VCaP (cell line): ENCODE measurements at regions not wholly inside any gene's neighbourhood (a gene's known extent, or its start where the extent isn't known, plus 50 kb on each side); places are given as distances from the start of the nearest gene placed in this dataset.

Source experiments
- H3K27ac ChIP-seq: fragments of 450-650 bp; 2 replicates; pipeline ENCODE4 v1.5.1; 2017
- TF ChIP-seq, protein P1 (sequence below): fragments of 450-650 bp; conservative IDR thresholded peaks from 2 replicates; pipeline ENCODE4 v1.5.1; 2017; ENCODE audit warnings: mild to moderate bottlenecking, moderate library complexity

DNA sequence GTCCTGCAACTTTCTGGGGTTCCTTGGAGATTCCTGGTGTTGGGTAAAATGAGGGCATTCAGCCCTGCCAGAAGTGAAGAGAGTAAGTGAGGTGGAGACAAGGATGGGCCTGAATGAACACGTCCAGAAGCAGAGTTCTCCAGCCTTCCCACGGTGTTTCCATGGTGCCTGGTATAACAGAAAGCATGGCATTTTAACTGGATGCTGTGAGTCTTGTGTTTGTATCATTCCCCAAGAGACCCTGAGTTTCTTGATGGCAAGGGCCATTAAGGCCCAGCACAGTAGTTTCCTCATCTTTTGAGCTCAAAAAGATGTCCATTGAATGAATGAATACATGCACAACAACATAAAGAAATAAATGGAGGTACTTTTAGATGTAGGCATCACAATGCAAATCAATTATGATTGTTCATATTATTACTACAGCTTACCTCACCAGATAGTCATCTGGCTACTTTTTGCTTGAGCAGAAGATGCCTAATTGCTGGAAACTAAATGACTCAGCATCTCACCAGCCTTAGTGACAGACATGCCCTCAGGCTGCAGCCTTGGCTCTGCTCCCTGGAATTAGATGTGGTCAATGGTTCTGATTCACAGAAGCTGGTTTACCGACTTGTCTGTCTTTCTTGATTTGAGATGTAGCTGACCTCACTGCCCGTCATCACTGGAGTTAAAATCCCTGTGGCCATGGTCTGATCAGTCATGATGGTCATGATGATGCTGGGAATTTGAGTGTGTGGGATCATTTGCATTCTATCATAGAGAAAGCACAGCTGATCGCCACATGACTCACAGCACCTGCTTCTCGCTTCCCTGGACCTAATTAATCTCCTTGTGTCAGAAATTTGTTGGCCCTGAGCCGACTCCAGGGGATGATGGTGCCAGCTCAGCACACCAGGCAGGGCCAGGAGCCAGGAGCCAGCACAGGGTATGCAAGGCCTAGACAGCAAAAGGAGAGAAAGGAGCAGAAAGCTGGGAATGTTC lies 83.9 kb downstream of the CXCL12 start:
- TF ChIP-seq, protein P1, sequence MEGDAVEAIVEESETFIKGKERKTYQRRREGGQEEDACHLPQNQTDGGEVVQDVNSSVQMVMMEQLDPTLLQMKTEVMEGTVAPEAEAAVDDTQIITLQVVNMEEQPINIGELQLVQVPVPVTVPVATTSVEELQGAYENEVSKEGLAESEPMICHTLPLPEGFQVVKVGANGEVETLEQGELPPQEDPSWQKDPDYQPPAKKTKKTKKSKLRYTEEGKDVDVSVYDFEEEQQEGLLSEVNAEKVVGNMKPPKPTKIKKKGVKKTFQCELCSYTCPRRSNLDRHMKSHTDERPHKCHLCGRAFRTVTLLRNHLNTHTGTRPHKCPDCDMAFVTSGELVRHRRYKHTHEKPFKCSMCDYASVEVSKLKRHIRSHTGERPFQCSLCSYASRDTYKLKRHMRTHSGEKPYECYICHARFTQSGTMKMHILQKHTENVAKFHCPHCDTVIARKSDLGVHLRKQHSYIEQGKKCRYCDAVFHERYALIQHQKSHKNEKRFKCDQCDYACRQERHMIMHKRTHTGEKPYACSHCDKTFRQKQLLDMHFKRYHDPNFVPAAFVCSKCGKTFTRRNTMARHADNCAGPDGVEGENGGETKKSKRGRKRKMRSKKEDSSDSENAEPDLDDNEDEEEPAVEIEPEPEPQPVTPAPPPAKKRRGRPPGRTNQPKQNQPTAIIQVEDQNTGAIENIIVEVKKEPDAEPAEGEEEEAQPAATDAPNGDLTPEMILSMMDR, result no peak
- no peak overlapping the region for H3K27ac ChIP-seq

DNA sequence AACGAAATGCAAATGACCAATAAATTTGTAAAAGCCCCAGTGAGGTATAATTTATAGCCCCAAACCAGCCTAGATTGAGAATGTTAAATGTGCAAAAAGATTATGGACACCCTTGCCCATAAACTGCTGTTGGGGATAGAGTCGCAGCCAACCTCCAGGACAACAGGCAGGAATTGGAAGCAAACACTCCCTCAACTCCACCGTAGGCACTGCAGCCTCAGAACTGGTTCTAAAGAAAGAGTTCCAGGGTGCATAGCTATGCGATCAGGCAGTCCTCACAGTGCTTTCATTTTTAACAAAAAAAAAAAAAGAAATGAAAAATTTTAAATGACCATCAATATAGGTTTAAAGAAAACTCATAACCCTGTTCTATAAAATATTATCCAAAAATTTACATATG lies 86.2 kb downstream of the CXCL12 start:
- H3K27ac ChIP-seq, result no peak overlapping the region
- TF ChIP-seq, protein P1, result no peak

DNA sequence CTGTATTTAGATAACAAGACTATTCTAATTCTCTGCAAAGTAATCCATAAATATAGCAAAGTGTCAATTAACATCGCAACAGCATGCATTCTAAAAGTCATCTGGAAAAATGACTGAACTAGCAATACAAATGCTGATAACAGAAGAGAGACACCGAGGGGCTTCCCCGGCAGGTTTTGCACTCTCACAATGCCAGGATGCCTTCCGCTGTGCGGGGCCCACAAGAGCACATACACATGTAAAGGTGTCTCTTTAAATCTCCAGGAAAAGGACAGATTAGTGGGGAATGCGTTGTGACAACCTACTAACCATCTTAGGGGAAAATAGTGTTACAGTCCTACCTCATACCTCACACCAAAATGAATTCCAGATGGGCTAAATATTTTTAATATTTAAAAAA lies 86.9 kb downstream of the CXCL12 start:
- H3K27ac ChIP-seq, result no peak overlapping the region
- TF ChIP-seq, protein P1, result no peak

DNA sequence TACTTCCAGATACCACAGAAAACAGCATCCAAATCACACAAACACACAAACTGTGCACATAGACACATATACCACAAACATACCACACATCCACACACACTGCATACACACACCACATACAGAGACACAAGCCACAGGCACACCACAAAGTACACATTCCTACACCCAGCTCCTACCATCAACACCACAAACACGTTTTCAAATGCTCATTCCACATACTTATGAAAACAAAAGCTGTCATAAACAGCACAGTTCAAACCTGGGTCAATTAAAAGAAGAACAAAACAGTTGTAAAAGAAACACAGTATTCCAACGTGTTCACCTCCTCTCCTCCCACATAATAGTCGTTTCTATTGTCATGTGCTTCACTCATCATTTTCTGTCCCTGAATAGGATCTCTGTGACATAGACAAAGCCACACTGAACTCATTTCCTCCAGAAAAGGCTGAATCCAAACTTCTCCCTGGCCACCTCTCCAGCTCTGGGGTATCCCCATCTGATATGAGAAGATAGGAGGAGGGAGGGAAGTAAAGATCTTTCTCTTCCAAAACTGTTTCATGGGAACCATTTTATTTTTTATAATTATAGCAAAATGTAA lies 89.2 kb downstream of the CXCL12 start:
- no peak overlapping the region for H3K27ac ChIP-seq

DNA sequence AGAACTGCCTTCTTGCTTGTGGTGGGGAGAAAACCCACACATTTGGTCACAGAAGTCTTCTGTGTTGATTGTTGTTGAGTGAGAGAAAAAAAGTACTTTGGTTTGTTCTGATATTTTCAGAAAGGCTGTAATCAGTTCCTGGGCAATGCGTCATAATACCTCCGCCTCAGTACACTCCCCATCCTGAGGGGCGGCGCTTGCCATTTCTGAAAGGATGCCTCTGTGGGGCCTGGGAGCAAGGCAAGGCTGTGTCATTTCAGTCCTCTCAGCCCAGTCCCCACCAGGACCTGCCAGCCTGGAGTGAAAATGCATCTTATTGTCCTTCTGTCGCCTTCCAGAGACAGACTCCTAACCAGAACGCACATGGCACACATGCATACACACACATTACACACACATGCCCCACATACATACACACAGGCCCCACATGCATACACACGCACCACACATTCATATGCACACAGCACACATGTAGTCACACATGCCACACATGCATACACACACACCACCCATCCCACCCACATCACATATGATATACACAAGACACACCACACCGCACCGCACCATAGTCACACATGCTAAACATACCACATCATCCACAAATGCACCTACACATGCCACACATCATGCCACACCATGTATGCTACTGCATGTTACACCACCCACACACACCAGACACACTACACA lies 90.0 kb downstream of the CXCL12 start:
- H3K27ac ChIP-seq, result no peak overlapping the region
- TF ChIP-seq, protein P1, result no peak

More for the DNA sequence above, 89.2 kb downstream of the CXCL12 start:
- TF ChIP-seq, protein P1, result no peak

DNA sequence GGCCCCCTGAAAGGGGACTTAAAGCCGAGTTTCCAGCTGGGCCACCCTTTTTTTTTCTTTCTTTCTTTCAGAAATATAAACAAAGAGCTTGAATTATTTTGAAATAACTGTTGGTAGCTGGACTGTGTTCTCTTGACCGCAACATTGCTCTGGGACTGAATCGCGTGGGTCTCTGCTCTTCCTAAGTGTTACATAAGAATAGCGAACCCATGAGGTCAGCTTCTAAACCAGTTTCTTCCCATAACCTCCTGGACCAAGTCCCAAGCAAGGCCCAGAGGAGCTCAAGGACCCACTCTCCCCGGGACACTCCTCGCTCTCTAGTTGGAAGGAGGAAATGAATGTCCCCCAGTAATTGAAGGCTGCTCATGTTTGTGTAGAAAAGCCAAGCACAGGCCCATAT lies 91.1 kb downstream of the CXCL12 start:
- no peak overlapping the region for H3K27ac ChIP-seq
- TF ChIP-seq, protein P1, result no peak

DNA sequence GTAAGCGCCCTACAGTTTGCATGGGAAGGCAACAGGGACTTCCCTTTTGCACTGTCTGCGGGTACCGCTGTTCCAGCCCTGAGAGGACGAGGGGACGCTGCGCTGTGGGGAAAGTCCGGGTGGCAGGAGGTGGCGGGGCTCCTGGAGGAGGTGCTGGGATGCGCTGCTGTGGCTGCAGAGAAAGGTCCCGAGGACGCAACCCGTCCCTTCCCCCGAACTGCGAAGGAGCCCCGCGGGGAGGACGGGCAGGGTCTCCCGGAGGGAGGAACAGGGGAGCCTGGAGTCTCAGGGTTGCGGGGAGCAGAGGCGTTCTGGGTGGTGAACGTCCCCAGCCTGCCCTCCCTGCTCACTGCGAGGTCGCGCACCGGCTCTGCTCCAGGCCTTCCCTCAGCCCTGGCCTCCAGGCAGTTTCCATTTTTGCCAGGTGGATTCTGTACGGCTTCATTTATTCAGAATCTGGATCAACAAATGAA lies 91.6 kb downstream of the CXCL12 start:
- TF ChIP-seq, protein P1, result no peak
- no peak overlapping the region for H3K27ac ChIP-seq
